KMS-11 (cell line): ENCODE measurements at regions not wholly inside any gene's neighbourhood (a gene's known extent, or its start where the extent isn't known, plus 50 kb on each side); places are given as distances from the start of the nearest gene placed in this dataset.

Experiments used
- H2AFZ ChIP-seq: fragments of 200-600 bp; sonication (generic); 2 replicates; pipeline ENCODE4 v1.6.1; 2016; ENCODE audit warnings: antibody characterized with exemption, mixed run types, low read depth
- H3K27ac ChIP-seq: fragments of 200-600 bp; sonication (generic); 2 replicates; pipeline ENCODE4 v1.6.1; 2016; ENCODE audit warnings: mild to moderate bottlenecking, mixed run types
- H3K27me3 ChIP-seq: fragments of 200-600 bp; sonication (generic); 2 replicates; pipeline ENCODE4 v1.6.1; 2017; ENCODE audit warnings: mild to moderate bottlenecking, low read depth, mixed run types, moderate library complexity; ENCODE audit not compliant: insufficient read depth
- H3K36me3 ChIP-seq: fragments of 200-600 bp; sonication (generic); 2 replicates; pipeline ENCODE4 v1.6.1; 2017; ENCODE audit warnings: mild to moderate bottlenecking, mixed run types; ENCODE audit not compliant: insufficient read depth
- H3K4me1 ChIP-seq: fragments of 200-600 bp; sonication (generic); 2 replicates; pipeline ENCODE4 v1.6.1; 2016; ENCODE audit warnings: mild to moderate bottlenecking, low read depth, mixed run types; ENCODE audit not compliant: poor library complexity, severe bottlenecking
- H3K4me2 ChIP-seq: fragments of 200-600 bp; sonication (generic); 2 replicates; pipeline ENCODE4 v1.7.0; 2016; ENCODE audit warnings: mild to moderate bottlenecking, mixed run types
- H3K4me3 ChIP-seq: fragments of 200-600 bp; sonication (generic); IDR thresholded peaks from 2 replicates; pipeline ENCODE4 v1.6.1; 2017; ENCODE audit warnings: low read depth, low read length, mixed read lengths; ENCODE audit not compliant: insufficient read depth
- H3K79me2 ChIP-seq: fragments of 200-600 bp; sonication (generic); 2 replicates; pipeline ENCODE4 v1.6.1; 2016; ENCODE audit warnings: low read depth, mixed run types; ENCODE audit not compliant: insufficient read depth
- H3K9ac ChIP-seq: fragments of 200-600 bp; sonication (generic); 2 replicates; pipeline ENCODE4 v1.6.1; 2016; ENCODE audit warnings: mild to moderate bottlenecking, mixed run types
- H4K20me1 ChIP-seq: fragments of 200-600 bp; sonication (generic); 2 replicates; pipeline ENCODE4 v1.6.1; 2016; ENCODE audit warnings: mild to moderate bottlenecking, mixed run types; ENCODE audit not compliant: insufficient read depth
- TF ChIP-seq, protein P1 (sequence below): fragments of 200-600 bp; sonication (generic); conservative IDR thresholded peaks from 2 replicates; pipeline ENCODE4 v1.6.1; 2017; ENCODE audit warnings: low read depth, mild to moderate bottlenecking, antibody characterized with exemption, low read length, moderate library complexity, mixed read lengths

DNA sequence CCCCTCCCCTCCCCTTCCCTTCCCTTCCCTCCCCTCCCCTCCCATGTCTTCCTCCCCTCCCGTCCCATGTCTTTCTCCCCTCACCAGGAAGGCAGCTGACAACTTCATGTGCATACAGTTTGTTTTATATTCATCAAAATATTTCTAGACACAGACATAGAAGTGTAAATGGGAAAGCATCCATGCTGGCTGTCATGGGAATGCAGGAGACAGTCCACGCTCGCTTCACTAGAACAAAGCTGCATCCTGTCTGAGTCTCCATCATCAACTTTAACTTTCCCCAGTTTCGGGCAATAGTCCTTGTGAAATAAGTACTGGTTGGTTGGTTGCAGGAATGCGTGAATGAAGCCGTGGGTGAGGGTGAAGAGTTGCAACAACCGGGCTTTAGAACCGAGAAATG is 226.9 kb downstream of the DCDC2C start:
- no peak overlapping the region for H3K27ac ChIP-seq
- no peak overlapping the region for H3K4me3 ChIP-seq
- TF ChIP-seq, protein P1, sequence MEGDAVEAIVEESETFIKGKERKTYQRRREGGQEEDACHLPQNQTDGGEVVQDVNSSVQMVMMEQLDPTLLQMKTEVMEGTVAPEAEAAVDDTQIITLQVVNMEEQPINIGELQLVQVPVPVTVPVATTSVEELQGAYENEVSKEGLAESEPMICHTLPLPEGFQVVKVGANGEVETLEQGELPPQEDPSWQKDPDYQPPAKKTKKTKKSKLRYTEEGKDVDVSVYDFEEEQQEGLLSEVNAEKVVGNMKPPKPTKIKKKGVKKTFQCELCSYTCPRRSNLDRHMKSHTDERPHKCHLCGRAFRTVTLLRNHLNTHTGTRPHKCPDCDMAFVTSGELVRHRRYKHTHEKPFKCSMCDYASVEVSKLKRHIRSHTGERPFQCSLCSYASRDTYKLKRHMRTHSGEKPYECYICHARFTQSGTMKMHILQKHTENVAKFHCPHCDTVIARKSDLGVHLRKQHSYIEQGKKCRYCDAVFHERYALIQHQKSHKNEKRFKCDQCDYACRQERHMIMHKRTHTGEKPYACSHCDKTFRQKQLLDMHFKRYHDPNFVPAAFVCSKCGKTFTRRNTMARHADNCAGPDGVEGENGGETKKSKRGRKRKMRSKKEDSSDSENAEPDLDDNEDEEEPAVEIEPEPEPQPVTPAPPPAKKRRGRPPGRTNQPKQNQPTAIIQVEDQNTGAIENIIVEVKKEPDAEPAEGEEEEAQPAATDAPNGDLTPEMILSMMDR, result no peak
- H3K9ac ChIP-seq, result no peak overlapping the region
- no peaks in the 10 kb centered on the region for H3K4me1 ChIP-seq
- no peaks in the 10 kb centered on the region for H4K20me1 ChIP-seq
- H2AFZ ChIP-seq, result no peak overlapping the region
- H3K36me3 ChIP-seq, result no peaks in the 10 kb centered on the region
- no peaks in the 10 kb centered on the region for H3K79me2 ChIP-seq
- H3K4me2 ChIP-seq, result no peak overlapping the region
- H3K27me3 ChIP-seq, result no peaks in the 10 kb centered on the region

DNA sequence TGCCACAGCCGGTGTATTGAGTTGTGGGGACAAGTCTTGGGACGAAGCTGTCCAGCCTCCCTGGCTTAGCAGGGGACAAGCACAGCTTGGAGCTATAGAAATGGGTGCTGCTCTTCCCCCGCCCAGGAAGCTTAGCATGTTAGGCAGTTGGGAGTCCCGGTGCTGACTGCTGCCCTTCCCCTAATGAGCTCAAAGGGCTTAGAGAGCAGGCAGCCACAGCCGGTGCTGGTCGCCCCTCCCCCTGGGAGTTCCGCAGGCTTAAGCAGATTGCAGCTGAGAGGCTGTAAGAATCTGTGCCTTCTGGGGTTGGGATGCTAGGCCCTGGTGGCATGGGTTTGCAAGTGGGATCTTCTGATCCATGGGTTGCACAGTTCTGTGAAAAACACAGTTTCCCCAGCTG is 237.3 kb downstream of the DCDC2C start:
- TF ChIP-seq, protein P1, result no peak
- Histone ChIP-seq H3K36me3 (no peaks in the 10 kb centered on the region), H3K27ac (no peak overlapping the region), H2AFZ (no peak overlapping the region), H3K4me2 (no peak overlapping the region), H3K4me1 (no peaks in the 10 kb centered on the region), H3K9ac (no peak overlapping the region), H4K20me1 (no peaks in the 10 kb centered on the region), H3K27me3 (no peaks in the 10 kb centered on the region), H3K4me3 (no peak overlapping the region), H3K79me2 (no peaks in the 10 kb centered on the region)

DNA sequence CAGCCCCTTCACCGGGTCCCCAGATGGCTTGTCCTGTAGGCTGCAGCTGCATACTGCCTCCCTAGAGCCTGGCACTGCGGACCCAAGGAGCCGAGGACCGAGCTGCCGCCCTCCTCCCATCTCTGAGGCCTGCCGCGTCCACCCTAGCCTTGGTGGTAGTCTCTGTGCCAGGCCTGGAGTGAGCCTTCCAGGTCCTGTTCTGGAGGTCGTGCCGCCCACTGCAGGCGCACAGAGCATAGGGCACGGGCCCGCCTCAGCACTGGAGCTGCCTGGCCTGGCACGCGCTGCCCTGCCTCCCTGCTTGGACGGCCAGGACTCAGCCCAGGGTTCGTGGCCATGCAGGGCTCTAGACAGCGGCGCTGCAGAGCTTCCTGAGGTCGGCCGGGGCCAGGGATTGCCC is 239.5 kb downstream of the DCDC2C start:
- Histone ChIP-seq H2AFZ (no peak overlapping the region), H3K27ac (no peak overlapping the region), H3K36me3 (no peaks in the 10 kb centered on the region), H3K27me3 (no peaks in the 10 kb centered on the region), H3K4me1 (no peaks in the 10 kb centered on the region), H3K4me2 (no peak overlapping the region), H4K20me1 (no peaks in the 10 kb centered on the region), H3K79me2 (no peaks in the 10 kb centered on the region), H3K9ac (no peak overlapping the region), H3K4me3 (no peak overlapping the region)
- TF ChIP-seq, protein P1, result no peak

DNA sequence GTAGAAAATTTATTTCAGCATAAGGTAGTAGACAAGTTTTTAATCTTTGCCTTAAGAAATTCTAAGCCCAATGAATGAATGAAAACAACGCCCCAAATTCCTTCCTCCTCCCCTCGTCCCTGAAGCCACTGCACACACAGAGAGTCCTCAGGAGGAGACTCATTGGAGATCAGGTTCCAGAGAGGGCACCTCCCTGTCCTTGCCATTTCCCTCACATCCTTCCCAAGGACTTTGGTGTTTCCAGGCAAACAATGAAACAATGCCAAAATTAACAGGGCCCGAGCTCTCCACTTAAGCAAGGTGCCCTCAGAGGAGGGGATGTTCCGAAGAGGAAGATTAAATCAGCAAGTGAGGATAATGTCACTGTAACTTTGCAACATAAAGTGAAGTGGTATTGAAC is 240.7 kb downstream of the DCDC2C start:
- Histone ChIP-seq H4K20me1 (no peaks in the 10 kb centered on the region), H3K79me2 (no peaks in the 10 kb centered on the region), H3K36me3 (no peaks in the 10 kb centered on the region), H3K27me3 (no peaks in the 10 kb centered on the region), H3K4me2 (no peak overlapping the region), H3K4me3 (no peak overlapping the region), H3K4me1 (no peaks in the 10 kb centered on the region), H3K27ac (no peak overlapping the region), H3K9ac (no peak overlapping the region), H2AFZ (no peak overlapping the region)
- TF ChIP-seq, protein P1, result no peak

DNA sequence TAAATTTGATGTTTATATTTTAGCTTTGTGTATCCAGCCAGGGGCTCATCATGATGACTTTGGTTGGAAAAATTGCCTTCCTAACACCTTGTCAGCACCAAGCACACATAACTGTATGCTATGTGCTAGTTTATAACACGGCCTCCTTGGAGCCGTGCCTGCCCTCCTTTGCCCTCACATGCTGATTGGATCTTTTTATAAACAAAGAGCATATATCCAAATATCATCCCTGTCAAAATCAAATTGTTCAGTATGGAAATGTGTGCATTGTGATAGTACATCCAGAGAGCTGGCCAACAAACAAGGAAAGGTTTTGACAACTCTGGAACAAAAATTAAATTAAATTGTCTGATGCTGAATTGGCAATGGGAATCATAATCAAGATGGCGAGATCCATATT is 241.5 kb downstream of the DCDC2C start:
- Histone ChIP-seq H2AFZ (no peak overlapping the region), H3K27me3 (no peaks in the 10 kb centered on the region), H3K9ac (no peak overlapping the region), H3K79me2 (no peaks in the 10 kb centered on the region), H3K27ac (no peak overlapping the region), H3K4me2 (no peak overlapping the region), H3K4me1 (no peaks in the 10 kb centered on the region), H3K36me3 (no peaks in the 10 kb centered on the region), H3K4me3 (no peak overlapping the region), H4K20me1 (no peaks in the 10 kb centered on the region)
- TF ChIP-seq, protein P1, result no peak
